Liver (tissue), 8 donors: ENCODE measurements at regions not wholly inside any gene's neighbourhood (a gene's known extent, or its start where the extent isn't known, plus 50 kb on each side); places are given as distances from the start of the nearest gene placed in this dataset.

Experiments
- DNase-seq: peaks from one replicate; pipeline ENCODE4 v3.0.0-alpha.2; 2017; ENCODE audit warnings: low spot score
- H3K27ac ChIP-seq, 2 donors: one replicate each; pipeline ENCODE4 v1.7.0; 2013; ENCODE audit warnings: inconsistent platforms in 2 of 2, low read length in 2 of 2, control low read depth in 1 of 2, low read depth in 1 of 2, mild to moderate bottlenecking in 1 of 2
- H3K27me3 ChIP-seq, 4 donors: one replicate each; pipeline versions ENCODE4 v1.6.1 to v1.7.0; 2013; ENCODE audit warnings: low read length in 3 of 4, inconsistent platforms in 1 of 4, mild to moderate bottlenecking in 1 of 4, moderate library complexity in 1 of 4; ENCODE audit not compliant: control insufficient read depth in 4 of 4, insufficient read depth in 4 of 4
- H3K36me3 ChIP-seq, 4 donors: one replicate each; pipeline versions ENCODE4 v1.6.1 to v1.7.0; 2013; ENCODE audit warnings: low read length in 3 of 4, mild to moderate bottlenecking in 3 of 4, low read depth in 1 of 4, moderate library complexity in 1 of 4; ENCODE audit not compliant: control insufficient read depth in 4 of 4, insufficient read depth in 3 of 4
- H3K4me1 ChIP-seq, 4 donors: one replicate each; pipeline versions ENCODE4 v1.6.1 to v1.7.0; 2013; ENCODE audit warnings: low read length in 3 of 4, mild to moderate bottlenecking in 3 of 4, moderate library complexity in 1 of 4; ENCODE audit not compliant: control insufficient read depth in 4 of 4, insufficient read depth in 4 of 4
- H3K4me3 ChIP-seq, 3 donors: one replicate each; pipeline versions ENCODE4 v1.6.1 to v1.7.0; 2013; ENCODE audit warnings: low read length in 3 of 3, control low read depth in 1 of 3, low read depth in 1 of 3, mild to moderate bottlenecking in 1 of 3
- H3K9ac ChIP-seq, 2 donors: one replicate each; pipeline ENCODE4 v1.7.0; 2013; ENCODE audit warnings: low read length in 2 of 2, mild to moderate bottlenecking in 2 of 2, moderate library complexity in 2 of 2, control low read depth in 1 of 2, low read depth in 1 of 2
- H3K9me3 ChIP-seq, 4 donors: one replicate each; pipeline versions ENCODE4 v1.6.1 to v1.7.0; 2013; ENCODE audit warnings: low read length in 3 of 4; ENCODE audit not compliant: control insufficient read depth in 4 of 4
- EGR1 ChIP-seq, 2 donors: IDR thresholded peaks; 2 replicates each; pipeline ENCODE4 v1.6.1; 2016 to 2018; ENCODE audit warnings: antibody characterized with exemption in 2 of 2, low read depth in 2 of 2
- FOXA1 ChIP-seq: IDR thresholded peaks from 2 replicates; pipeline ENCODE4 v1.6.1; 2016; ENCODE audit warnings: antibody characterized with exemption
- FOXA2 ChIP-seq: IDR thresholded peaks from 2 replicates; pipeline ENCODE4 v1.6.1; 2016; ENCODE audit warnings: antibody characterized with exemption
- GABPA ChIP-seq, 2 donors: IDR thresholded peaks in 1 of 2; conservative IDR thresholded peaks in 1 of 2; 2 replicates each; pipeline ENCODE4 v1.6.1; 2016; ENCODE audit warnings: antibody characterized with exemption in 2 of 2, mild to moderate bottlenecking in 1 of 2, moderate library complexity in 1 of 2
- HNF4A ChIP-seq, 2 donors: conservative IDR thresholded peaks; 2 replicates each; pipeline ENCODE4 v1.6.1; 2016; ENCODE audit warnings: antibody characterized with exemption in 2 of 2, mild to moderate bottlenecking in 2 of 2
- HNF4G ChIP-seq: IDR thresholded peaks from 2 replicates; pipeline ENCODE4 v1.6.1; 2016; ENCODE audit warnings: antibody characterized with exemption
- JUND ChIP-seq, 2 donors: IDR thresholded peaks; 2 replicates each; pipeline ENCODE4 v1.6.1; 2016; ENCODE audit warnings: antibody characterized with exemption in 2 of 2
- MAX ChIP-seq: IDR thresholded peaks from 2 replicates; pipeline ENCODE4 v1.6.1; 2016; ENCODE audit warnings: antibody characterized with exemption
- NR2F2 ChIP-seq: IDR thresholded peaks from 2 replicates; pipeline ENCODE4 v1.6.1; 2016; ENCODE audit warnings: antibody characterized with exemption
- REST ChIP-seq: IDR thresholded peaks from 2 replicates; pipeline ENCODE4 v1.6.1; 2016; ENCODE audit warnings: antibody characterized with exemption, mild to moderate bottlenecking
- RXRA ChIP-seq, 2 donors: IDR thresholded peaks; 2 replicates each; pipeline ENCODE4 v1.6.1; 2017 to 2018; ENCODE audit warnings: antibody characterized with exemption in 2 of 2, mild to moderate bottlenecking in 1 of 2
- SP1 ChIP-seq: IDR thresholded peaks from 2 replicates; pipeline ENCODE4 v1.6.1; 2018; ENCODE audit warnings: antibody characterized with exemption, mild to moderate bottlenecking
- TAF1 ChIP-seq: conservative IDR thresholded peaks from 2 replicates; pipeline ENCODE4 v1.6.1; 2016; ENCODE audit warnings: antibody characterized with exemption, mild to moderate bottlenecking
- YY1 ChIP-seq: IDR thresholded peaks from 2 replicates; pipeline ENCODE4 v1.6.1; 2016; ENCODE audit warnings: antibody characterized with exemption, mild to moderate bottlenecking
- WGBS: extraction: QIAGEN DNeasy Blood & Tissue Kit; methylation state at CpG from one replicate; pipeline ENCODE4 v1.1.7; 2013; 5-methylcytosine and 5-hydroxymethylcytosine counted together
- TF ChIP-seq, protein P1 (sequence below): IDR thresholded peaks from 2 replicates; pipeline ENCODE4 v1.6.1; 2016; ENCODE audit warnings: antibody characterized with exemption
- TF ChIP-seq, protein P2 (sequence below): IDR thresholded peaks from 2 replicates; pipeline ENCODE4 v1.6.1; 2016; ENCODE audit warnings: antibody characterized with exemption
- TF ChIP-seq, protein P3 (sequence below): fragments of 150-350 bp; IDR thresholded peaks from 2 replicates; pipeline ENCODE4 v1.5.1; 2017; ENCODE audit warnings: improper control_type of control experiment, low read depth, low read length; ENCODE audit not compliant: missing input control
- donor health status: healthy.
- donor health status: healthy.
- donor health status: healthy.
- donor health status: healthy.
- donor health status: healthy.

DNA sequence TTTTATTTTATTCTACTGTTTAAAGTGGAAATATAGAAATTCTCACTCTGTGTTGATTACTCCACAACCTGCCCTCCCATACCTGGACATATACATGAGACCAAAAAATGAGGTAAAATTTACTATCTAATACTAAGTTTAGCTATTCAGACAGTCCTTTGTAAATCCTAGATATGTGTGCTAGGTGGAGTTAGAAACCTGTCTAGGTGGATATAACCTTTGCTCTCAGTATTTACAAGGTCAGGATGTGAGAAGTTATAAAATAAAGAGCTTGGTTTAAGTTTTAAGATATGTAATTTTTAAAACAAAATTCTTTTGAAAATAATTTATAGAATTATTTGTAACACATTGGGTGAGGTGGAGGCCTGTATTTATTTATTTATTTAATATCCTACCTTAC, 221.5 kb downstream of the PCDH7 start:
- TF ChIP-seq REST: no peak
- no peak for TF ChIP-seq HNF4G
- TF ChIP-seq, protein P1, sequence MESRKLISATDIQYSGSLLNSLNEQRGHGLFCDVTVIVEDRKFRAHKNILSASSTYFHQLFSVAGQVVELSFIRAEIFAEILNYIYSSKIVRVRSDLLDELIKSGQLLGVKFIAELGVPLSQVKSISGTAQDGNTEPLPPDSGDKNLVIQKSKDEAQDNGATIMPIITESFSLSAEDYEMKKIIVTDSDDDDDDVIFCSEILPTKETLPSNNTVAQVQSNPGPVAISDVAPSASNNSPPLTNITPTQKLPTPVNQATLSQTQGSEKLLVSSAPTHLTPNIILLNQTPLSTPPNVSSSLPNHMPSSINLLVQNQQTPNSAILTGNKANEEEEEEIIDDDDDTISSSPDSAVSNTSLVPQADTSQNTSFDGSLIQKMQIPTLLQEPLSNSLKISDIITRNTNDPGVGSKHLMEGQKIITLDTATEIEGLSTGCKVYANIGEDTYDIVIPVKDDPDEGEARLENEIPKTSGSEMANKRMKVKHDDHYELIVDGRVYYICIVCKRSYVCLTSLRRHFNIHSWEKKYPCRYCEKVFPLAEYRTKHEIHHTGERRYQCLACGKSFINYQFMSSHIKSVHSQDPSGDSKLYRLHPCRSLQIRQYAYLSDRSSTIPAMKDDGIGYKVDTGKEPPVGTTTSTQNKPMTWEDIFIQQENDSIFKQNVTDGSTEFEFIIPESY: no peak
- no peak for TF ChIP-seq HNF4A (conservative IDR thresholded peaks at IDR 0.05)
- no peak for TF ChIP-seq TAF1
- TF ChIP-seq JUND (IDR thresholded peaks at IDR 0.05): no peak
- TF ChIP-seq YY1: no peak
- no peak for TF ChIP-seq FOXA2
- TF ChIP-seq FOXA1: no peak
- TF ChIP-seq EGR1 (IDR thresholded peaks at IDR 0.05; ENCODE audit: low read depth in 2 of 2): no peak
- no peak for TF ChIP-seq SP1
- Histone ChIP-seq H3K27me3 (no peaks in the 10 kb centered on the region), H3K9me3 (no peaks in the 10 kb centered on the region), H3K9ac (no peak overlapping the region), H3K4me3 (no peak overlapping the region), H3K36me3 (no peaks in the 10 kb centered on the region), H3K27ac (no peak overlapping the region), H3K4me1 (peaks cover 0 to 1% (median 0%) of the 10 kb centered on the region in 4 donors)
- no peak for DNase-seq

DNA sequence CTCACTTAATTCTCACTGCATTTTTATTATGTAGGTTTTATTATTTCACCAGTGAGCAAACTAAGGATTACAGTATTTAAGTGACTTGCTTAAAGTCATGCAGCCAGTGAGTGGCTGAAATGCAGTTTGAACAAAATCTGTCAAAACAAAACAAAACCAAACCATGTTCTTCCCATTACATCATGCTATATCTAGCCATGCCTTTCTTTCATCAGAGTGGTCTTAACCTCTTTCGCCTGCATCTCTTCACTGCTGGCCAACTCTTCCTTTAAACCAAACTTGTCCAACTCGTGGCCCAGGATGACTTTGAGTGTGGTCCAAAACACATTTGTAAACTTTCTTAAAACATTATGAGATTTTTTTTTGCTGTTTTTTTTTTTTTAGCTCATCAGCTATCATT, 223.2 kb downstream of the PCDH7 start:
- Histone ChIP-seq H3K9me3 (no peaks in the 10 kb centered on the region), H3K9ac (no peak overlapping the region), H3K4me3 (no peak overlapping the region), H3K36me3 (no peaks in the 10 kb centered on the region), H3K4me1 (peaks cover 0 to 1% (median 0%) of the 10 kb centered on the region in 4 donors), H3K27ac (no peak overlapping the region), H3K27me3 (no peaks in the 10 kb centered on the region)
- DNase-seq: no peak
- TF ChIP-seq NR2F2 (no peak), MAX (no peak), GABPA (IDR thresholded peaks at IDR 0.05 in 1 of 2, conservative IDR thresholded peaks at IDR 0.05 in 1 of 2) (no peak)
- TF ChIP-seq, protein P2, sequence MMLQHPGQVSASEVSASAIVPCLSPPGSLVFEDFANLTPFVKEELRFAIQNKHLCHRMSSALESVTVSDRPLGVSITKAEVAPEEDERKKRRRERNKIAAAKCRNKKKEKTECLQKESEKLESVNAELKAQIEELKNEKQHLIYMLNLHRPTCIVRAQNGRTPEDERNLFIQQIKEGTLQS: no peak
- WGBS: 67% methylated on average over 2 of the region's 2 CpGs

GRCh38 chr4:30945586-30945985, 225.4 kb downstream of the PCDH7 start:
- Histone ChIP-seq H3K36me3 (no peaks in the 10 kb centered on the region), H3K9me3 (no peaks in the 10 kb centered on the region), H3K27me3 (no peaks in the 10 kb centered on the region), H3K9ac (no peak overlapping the region), H3K27ac (no peak overlapping the region), H3K4me1 (no peaks in the 10 kb centered on the region), H3K4me3 (no peak overlapping the region)
- 47% methylated on average over 4 of the region's 4 CpGs for WGBS
- DNase-seq: no peak
- TF ChIP-seq FOXA1 (no peak), MAX (no peak), SP1 (no peak), YY1 (no peak), NR2F2 (no peak), JUND (IDR thresholded peaks at IDR 0.05) (no peak), RXRA (IDR thresholded peaks at IDR 0.05) (no peak), HNF4A (conservative IDR thresholded peaks at IDR 0.05) (no peak), HNF4G (no peak)
- TF ChIP-seq, protein P2: no peak
- TF ChIP-seq, protein P3, sequence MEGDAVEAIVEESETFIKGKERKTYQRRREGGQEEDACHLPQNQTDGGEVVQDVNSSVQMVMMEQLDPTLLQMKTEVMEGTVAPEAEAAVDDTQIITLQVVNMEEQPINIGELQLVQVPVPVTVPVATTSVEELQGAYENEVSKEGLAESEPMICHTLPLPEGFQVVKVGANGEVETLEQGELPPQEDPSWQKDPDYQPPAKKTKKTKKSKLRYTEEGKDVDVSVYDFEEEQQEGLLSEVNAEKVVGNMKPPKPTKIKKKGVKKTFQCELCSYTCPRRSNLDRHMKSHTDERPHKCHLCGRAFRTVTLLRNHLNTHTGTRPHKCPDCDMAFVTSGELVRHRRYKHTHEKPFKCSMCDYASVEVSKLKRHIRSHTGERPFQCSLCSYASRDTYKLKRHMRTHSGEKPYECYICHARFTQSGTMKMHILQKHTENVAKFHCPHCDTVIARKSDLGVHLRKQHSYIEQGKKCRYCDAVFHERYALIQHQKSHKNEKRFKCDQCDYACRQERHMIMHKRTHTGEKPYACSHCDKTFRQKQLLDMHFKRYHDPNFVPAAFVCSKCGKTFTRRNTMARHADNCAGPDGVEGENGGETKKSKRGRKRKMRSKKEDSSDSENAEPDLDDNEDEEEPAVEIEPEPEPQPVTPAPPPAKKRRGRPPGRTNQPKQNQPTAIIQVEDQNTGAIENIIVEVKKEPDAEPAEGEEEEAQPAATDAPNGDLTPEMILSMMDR: no peak
- TF ChIP-seq, protein P1: no peak
